Large intestine (tissue), 3 donors: ENCODE measurements at regions not wholly inside any gene's neighbourhood (a gene's known extent, or its start where the extent isn't known, plus 50 kb on each side); places are given as distances from the start of the nearest gene placed in this dataset.
"Not testable (repeated sequence)": the region's sequence is repeated elsewhere in the genome, so short reads cannot be mapped to it uniquely, and the experiment has no call there.

Experiments used
- DNase-seq, 2 donors: peaks; one replicate each; pipeline versions ENCODE4 v3.0.0 to v3.0.0-alpha.2; 2013
- H3K27ac ChIP-seq: one replicate; pipeline ENCODE4 v1.5.1; 2013; ENCODE audit warnings: low read length
- H3K27me3 ChIP-seq: 2 replicates; pipeline ENCODE4 v1.6.1; 2013; ENCODE audit warnings: low read length; ENCODE audit not compliant: control insufficient read depth, insufficient read depth
- H3K36me3 ChIP-seq: 2 replicates; pipeline ENCODE4 v1.6.1; 2013; ENCODE audit warnings: low read length; ENCODE audit not compliant: control insufficient read depth, insufficient read depth
- H3K4me1 ChIP-seq: one replicate; pipeline ENCODE4 v1.6.1; 2013; ENCODE audit warnings: low read length; ENCODE audit not compliant: control insufficient read depth, insufficient read depth
- H3K4me3 ChIP-seq: one replicate; pipeline ENCODE4 v1.5.1; 2013; ENCODE audit warnings: low read length
- H3K9me3 ChIP-seq: one replicate; pipeline ENCODE4 v1.6.1; 2013; ENCODE audit warnings: mild to moderate bottlenecking, low read depth, low read length, moderate library complexity; ENCODE audit not compliant: control insufficient read depth
- WGBS: methylation state at CpG from one replicate; pipeline ENCODE4 v1.1.5; 2013; ENCODE audit warnings: low lambda C conversion rate; ENCODE audit not compliant: insufficient coverage; 5-methylcytosine and 5-hydroxymethylcytosine counted together

DNA sequence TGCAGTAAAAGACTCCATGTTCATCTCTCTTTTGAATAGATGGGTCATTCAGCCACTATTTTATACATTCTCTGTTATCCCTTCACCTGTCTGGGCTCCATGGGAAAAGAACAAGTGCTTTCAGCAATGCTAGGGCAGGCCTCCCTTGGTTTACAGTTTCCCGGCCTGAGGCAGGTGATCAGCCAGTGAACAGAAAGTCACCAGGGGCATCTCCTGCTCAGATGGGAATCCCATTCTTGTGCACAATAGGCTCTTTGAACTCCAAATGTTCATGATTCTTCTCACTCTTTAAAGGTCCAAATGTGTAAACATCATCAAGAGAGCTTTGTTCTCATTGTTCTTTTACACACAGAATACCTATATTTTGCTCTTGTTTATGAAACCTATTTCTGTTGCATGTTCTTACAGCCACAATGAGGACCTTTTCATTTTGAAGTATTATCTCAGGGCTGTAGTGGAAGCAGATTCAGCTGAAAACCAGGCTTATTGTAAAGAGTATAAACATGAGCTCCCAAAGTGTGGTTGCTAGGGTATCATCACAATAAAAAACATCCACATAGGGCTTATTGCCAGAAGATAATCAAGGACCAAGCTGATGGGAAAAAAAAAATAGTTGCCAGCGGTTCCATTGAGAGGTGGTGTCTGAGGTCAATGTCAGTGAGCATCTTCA is 267.1 kb upstream of the SGK1 start:
- no peaks in the 10 kb centered on the region for H3K4me1 ChIP-seq
- no peaks in the 10 kb centered on the region for H3K27me3 ChIP-seq
- peaks cover 3% of the 10 kb centered on the region for H3K9me3 ChIP-seq
- no peak for DNase-seq
- no peak overlapping the region for H3K27ac ChIP-seq
- no CpG with 5 or more reads among the region's 2 CpGs for WGBS
- H3K36me3 ChIP-seq: no peaks in the 10 kb centered on the region
- no peak overlapping the region for H3K4me3 ChIP-seq

DNA sequence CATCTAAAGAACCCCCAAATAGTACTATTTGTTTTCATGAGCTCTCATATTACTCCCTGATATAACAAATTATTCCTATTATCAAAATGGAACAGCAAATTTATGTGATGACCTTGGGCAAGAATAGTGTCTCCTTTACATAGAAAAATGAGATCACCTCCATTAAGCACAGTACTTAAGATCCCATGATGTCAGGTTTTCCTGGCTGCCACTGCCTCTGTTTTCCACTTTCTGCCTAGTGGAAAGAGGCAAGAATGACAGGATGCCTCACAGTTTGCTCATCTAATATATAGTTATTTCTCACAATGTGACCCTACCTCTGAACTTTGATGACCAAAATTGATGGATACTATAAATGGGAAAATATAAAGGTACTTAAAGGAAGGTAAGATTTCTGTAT is 260.1 kb upstream of the SGK1 start:
- Histone ChIP-seq H3K27me3 (no peaks in the 10 kb centered on the region), H3K4me1 (no peaks in the 10 kb centered on the region), H3K4me3 (no peak overlapping the region), H3K36me3 (no peaks in the 10 kb centered on the region), H3K9me3 (no peaks in the 10 kb centered on the region), H3K27ac (no peak overlapping the region)
- DNase-seq: no peak

- Histone ChIP-seq H3K36me3 (no peaks in the 10 kb centered on the region), H3K27ac (no peak overlapping the region), H3K4me3 (no peak overlapping the region), H3K4me1 (no peaks in the 10 kb centered on the region), H3K9me3 (no peaks in the 10 kb centered on the region), H3K27me3 (no peaks in the 10 kb centered on the region)
- WGBS: no CpG with 5 or more reads among the region's 1 CpG
- no peak for DNase-seq
Measured at GRCh38 chr6:134575221-134575620, 257.3 kb upstream of the SGK1 start.

GRCh38 chr6:134574491-134574890 is 256.6 kb upstream of the SGK1 start:
- 90% methylated on average over 2 of the region's 5 CpGs for WGBS
- Histone ChIP-seq H3K4me1 (no peaks in the 10 kb centered on the region), H3K36me3 (no peaks in the 10 kb centered on the region), H3K4me3 (no peak overlapping the region), H3K27ac (no peak overlapping the region), H3K27me3 (no peaks in the 10 kb centered on the region), H3K9me3 (no peaks in the 10 kb centered on the region)
- DNase-seq: no peak

DNA sequence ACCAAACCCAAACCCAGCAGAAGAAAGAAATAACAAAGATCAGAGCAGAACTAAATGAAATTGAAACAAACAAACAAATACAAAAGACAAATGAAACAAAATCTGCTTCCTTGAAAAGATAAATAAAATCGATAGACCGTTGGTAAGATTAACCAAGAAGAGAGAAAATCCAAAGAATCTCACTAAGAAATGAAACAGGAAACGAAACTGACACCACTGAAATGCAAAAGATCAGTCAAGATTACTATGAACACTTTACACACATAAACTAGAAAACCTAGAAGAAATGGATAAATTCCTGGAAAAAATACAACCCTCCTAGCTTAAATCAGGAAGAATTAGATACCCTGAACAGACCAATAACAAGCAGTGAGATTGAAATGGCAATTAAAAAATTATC is 252.1 kb upstream of the SGK1 start:
- WGBS: 93% methylated on average over 3 of the region's 3 CpGs
- not testable (repeated sequence) for H3K27me3 ChIP-seq, H3K4me3 ChIP-seq

GRCh38 chr6:134564705-134565104 is 246.8 kb upstream of the SGK1 start:
- Histone ChIP-seq H3K27me3 (no peaks in the 10 kb centered on the region), H3K9me3 (no peaks in the 10 kb centered on the region), H3K27ac (no peak overlapping the region), H3K4me3 (no peak overlapping the region), H3K36me3 (no peaks in the 10 kb centered on the region), H3K4me1 (no peaks in the 10 kb centered on the region)
- no peak for DNase-seq
- WGBS: 100% methylated on average over 2 of the region's 5 CpGs

More for the DNA sequence above, 252.1 kb upstream of the SGK1 start:
- DNase-seq, H3K36me3 ChIP-seq, H3K4me1 ChIP-seq, H3K27ac ChIP-seq, H3K9me3 ChIP-seq: not testable (repeated sequence)

GRCh38 chr6:134560019-134560418 is 242.1 kb upstream of the SGK1 start:
- H3K4me3 ChIP-seq: no peak overlapping the region
- H3K4me1 ChIP-seq: no peaks in the 10 kb centered on the region
- no peak overlapping the region for H3K27ac ChIP-seq
- DNase-seq: no peak
- no peaks in the 10 kb centered on the region for H3K36me3 ChIP-seq
- no peaks in the 10 kb centered on the region for H3K9me3 ChIP-seq
- H3K27me3 ChIP-seq: no peaks in the 10 kb centered on the region

DNA sequence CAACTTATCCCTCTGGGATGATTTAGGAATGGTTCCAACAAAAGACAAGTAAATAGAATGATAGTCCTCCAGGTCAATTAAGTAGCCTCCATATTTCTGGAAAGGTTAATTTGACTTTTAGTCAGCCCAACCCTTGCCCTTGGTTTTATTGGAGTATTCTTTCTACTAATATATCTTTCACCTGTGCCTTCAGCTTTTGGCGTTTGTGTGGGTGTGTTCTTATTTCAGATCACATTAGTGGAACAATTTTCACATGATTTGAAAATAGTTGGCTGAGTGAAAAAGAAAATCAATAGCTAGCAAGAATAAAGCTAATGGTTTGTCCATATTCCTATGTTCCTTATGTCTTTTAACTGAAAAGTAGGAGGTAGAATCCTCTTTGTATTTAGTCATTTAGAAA is 239.6 kb upstream of the SGK1 start:
- Histone ChIP-seq H3K9me3 (no peaks in the 10 kb centered on the region), H3K27ac (no peak overlapping the region), H3K36me3 (no peaks in the 10 kb centered on the region), H3K4me1 (no peaks in the 10 kb centered on the region), H3K27me3 (no peaks in the 10 kb centered on the region), H3K4me3 (no peak overlapping the region)
- no peak for DNase-seq
- WGBS: 75% methylated on average over 1 of the region's 1 CpG

DNA sequence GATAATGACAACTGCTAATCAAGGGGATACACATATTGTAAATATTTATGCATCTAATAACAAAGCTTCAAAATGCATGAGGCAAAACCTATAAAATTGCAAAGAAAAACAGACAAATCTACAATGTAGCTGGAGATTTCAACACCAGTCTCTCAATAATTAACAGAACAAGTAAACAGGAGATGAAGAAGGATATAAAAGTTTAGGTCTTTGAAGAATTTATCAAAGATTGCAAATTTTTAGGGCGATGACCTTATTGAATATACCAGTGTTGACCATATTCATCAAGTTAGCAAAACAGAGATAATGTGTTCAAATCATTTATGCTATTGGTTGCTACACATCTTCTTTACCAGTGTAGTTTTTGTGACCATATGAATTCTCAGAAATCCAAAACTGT is 237.8 kb upstream of the SGK1 start:
- Histone ChIP-seq H3K9me3 (no peaks in the 10 kb centered on the region), H3K27me3 (no peaks in the 10 kb centered on the region), H3K4me3 (no peak overlapping the region), H3K4me1 (no peaks in the 10 kb centered on the region), H3K27ac (no peak overlapping the region), H3K36me3 (no peaks in the 10 kb centered on the region)
- no CpG with 5 or more reads among the region's 1 CpG for WGBS
- DNase-seq: no peak

DNA sequence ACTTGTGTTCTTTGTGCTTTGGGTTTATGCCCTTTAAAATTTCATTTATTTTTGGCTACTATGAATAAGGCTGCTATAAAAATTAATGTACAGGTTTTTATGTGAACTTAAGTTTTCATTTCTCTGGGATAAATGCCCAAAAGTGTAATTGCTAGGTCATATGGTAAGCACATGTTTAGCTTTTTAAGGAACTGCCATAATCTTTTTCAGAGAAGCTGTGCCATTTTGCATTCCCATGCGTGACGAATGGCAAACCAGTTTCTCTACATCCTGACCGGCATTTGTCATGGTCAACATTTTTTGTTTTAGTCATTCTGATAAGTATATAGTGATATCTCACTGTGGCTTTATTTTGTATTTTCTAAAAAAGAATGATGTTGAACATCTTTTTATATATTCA is 236.0 kb upstream of the SGK1 start:
- WGBS: 90% methylated on average over 2 of the region's 3 CpGs
- Histone ChIP-seq H3K27ac (no peak overlapping the region), H3K27me3 (no peaks in the 10 kb centered on the region), H3K36me3 (no peaks in the 10 kb centered on the region), H3K4me3 (no peak overlapping the region), H3K9me3 (no peaks in the 10 kb centered on the region), H3K4me1 (no peaks in the 10 kb centered on the region)
- DNase-seq: no peak

- no peak overlapping the region for H3K4me3 ChIP-seq
- H3K27me3 ChIP-seq: no peaks in the 10 kb centered on the region
- no peak for DNase-seq
- H3K9me3 ChIP-seq: no peaks in the 10 kb centered on the region
- H3K4me1 ChIP-seq: no peaks in the 10 kb centered on the region
- no peak overlapping the region for H3K27ac ChIP-seq
- H3K36me3 ChIP-seq: no peaks in the 10 kb centered on the region
- 100% methylated on average over 2 of the region's 6 CpGs for whole genome bisulfite sequencing
Measured at GRCh38 chr6:134551245-134551960, 233.5 kb upstream of the SGK1 start.
